ENCODE measurements at regions not wholly inside any gene's neighbourhood (a gene's known extent, or its start where the extent isn't known, plus 50 kb on each side); places are given as distances from the start of the nearest gene placed in this dataset.

- TF ChIP-seq CTCF (IDR thresholded peaks at IDR 0.05) = no peak
- TF ChIP-seq POLR2A (IDR thresholded peaks at IDR 0.05) = no peak
These were observed 60.1 kb upstream of the PAX2 start for GRCh38 chr10:100685331-100685730.

Measured in testis (tissue), 2 donors.